ENCODE measurements at regions not wholly inside any gene's neighbourhood (a gene's known extent, or its start where the extent isn't known, plus 50 kb on each side); places are given as distances from the start of the nearest gene placed in this dataset.
A peak's percentile ranks its signal among the peaks of the same experiment; 100 is the strongest.

GRCh38 chr18:34039201-34039600 lies 185.5 kb downstream of the NOL4 start:
- TF ChIP-seq EGR1 (IDR thresholded peaks at IDR 0.05; ENCODE audit: low read depth in 2 of 2) (no peak), CTCF (IDR thresholded peaks at IDR 0.05; ENCODE audit: low read depth, low read length, missing input control) (no peak), REST (IDR thresholded peaks at IDR 0.05) (no peak), GABPA (IDR thresholded peaks at IDR 0.05 in 1 of 2, conservative IDR thresholded peaks at IDR 0.05 in 1 of 2) (no peak), MAX (IDR thresholded peaks at IDR 0.05) (no peak), YY1 (IDR thresholded peaks at IDR 0.05) (peak; percentile 18), RAD21 (IDR thresholded peaks at IDR 0.05) (no peak), SP1 (IDR thresholded peaks at IDR 0.05) (no peak), FOXA1 (IDR thresholded peaks at IDR 0.05) (no peak), RXRA (IDR thresholded peaks at IDR 0.05) (no peak)
- TF ChIP-seq, protein P1, sequence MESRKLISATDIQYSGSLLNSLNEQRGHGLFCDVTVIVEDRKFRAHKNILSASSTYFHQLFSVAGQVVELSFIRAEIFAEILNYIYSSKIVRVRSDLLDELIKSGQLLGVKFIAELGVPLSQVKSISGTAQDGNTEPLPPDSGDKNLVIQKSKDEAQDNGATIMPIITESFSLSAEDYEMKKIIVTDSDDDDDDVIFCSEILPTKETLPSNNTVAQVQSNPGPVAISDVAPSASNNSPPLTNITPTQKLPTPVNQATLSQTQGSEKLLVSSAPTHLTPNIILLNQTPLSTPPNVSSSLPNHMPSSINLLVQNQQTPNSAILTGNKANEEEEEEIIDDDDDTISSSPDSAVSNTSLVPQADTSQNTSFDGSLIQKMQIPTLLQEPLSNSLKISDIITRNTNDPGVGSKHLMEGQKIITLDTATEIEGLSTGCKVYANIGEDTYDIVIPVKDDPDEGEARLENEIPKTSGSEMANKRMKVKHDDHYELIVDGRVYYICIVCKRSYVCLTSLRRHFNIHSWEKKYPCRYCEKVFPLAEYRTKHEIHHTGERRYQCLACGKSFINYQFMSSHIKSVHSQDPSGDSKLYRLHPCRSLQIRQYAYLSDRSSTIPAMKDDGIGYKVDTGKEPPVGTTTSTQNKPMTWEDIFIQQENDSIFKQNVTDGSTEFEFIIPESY (IDR thresholded peaks at IDR 0.05) = no peak
